SK-N-SH (cell line): ENCODE measurements at regions not wholly inside any gene's neighbourhood (a gene's known extent, or its start where the extent isn't known, plus 50 kb on each side); places are given as distances from the start of the nearest gene placed in this dataset.

Experiments
- CTCF ChIA-PET: fragments of 300-600, 350-600 bp; formaldehyde crosslinking; extraction: SDS; loops from one replicate; lab custom pipeline; 2021; lab: Yijun Ruan, JAX
- POLR2A ChIA-PET: fragments of 350-600 bp; sonication (Branson Sonifier 250); formaldehyde crosslinking; extraction: SDS; loops from one replicate; lab custom pipeline; 2020; ENCODE audit warnings: antibody characterized with exemption, inconsistent platforms; lab: Yijun Ruan, JAX
- DNase-seq: peaks from one replicate; pipeline ENCODE4 v3.0.0; 2012
- H2AFZ ChIP-seq: fragments of 200-600 bp; sonication (generic); 2 replicates; pipeline ENCODE4 v1.8.1; 2016; ENCODE audit warnings: antibody characterized with exemption, mild to moderate bottlenecking, low read depth
- H3F3A ChIP-seq: fragments of 200-600 bp; sonication (generic); replicated peaks from 2 replicates; pipeline ENCODE3; 2016; ENCODE audit warnings: antibody characterized with exemption, mild to moderate bottlenecking; ENCODE audit not compliant: insufficient read depth
- H3K27ac ChIP-seq, 2 experiments: fragments of 200-500 bp in 1 of 2; fragments of 200-600 bp in 1 of 2; sonication (Bioruptor generic) in 1 of 2; sonication (generic), shearing (Covaris generic) in 1 of 2; 2 replicates each; pipeline versions ENCODE4 v1.5.1 to v1.6.1; 2014 to 2016; ENCODE audit warnings: low read depth in 2 of 2, inconsistent platforms in 1 of 2, low read length in 1 of 2, mild to moderate bottlenecking in 1 of 2, mixed read lengths in 1 of 2
- H3K27me3 ChIP-seq: fragments of 200-600 bp; sonication (generic), shearing (Covaris generic); 2 replicates; pipeline ENCODE4 v1.6.1; 2016; ENCODE audit warnings: mixed run types; ENCODE audit not compliant: insufficient read depth
- H3K36me3 ChIP-seq, 2 experiments: fragments of 200-500 bp in 1 of 2; fragments of 200-600 bp in 1 of 2; sonication (Bioruptor generic) in 1 of 2; sonication (generic) in 1 of 2; replicated peaks in 1 of 2; 2 replicates each; pipeline versions ENCODE3 to v1.5.1; 2014 to 2016; ENCODE audit warnings: low read length in 1 of 2, mild to moderate bottlenecking in 1 of 2; ENCODE audit not compliant: insufficient read depth in 2 of 2, control insufficient read depth in 1 of 2
- H3K4me1 ChIP-seq, 2 experiments: fragments of 200-500 bp in 1 of 2; fragments of 200-600 bp in 1 of 2; sonication (Bioruptor generic) in 1 of 2; sonication (generic), shearing (Covaris generic) in 1 of 2; 2 replicates each; pipeline versions ENCODE4 v1.5.1 to v1.6.1; 2014 to 2016; ENCODE audit warnings: low read depth in 1 of 2, low read length in 1 of 2, mixed run types in 1 of 2; ENCODE audit not compliant: insufficient read depth in 2 of 2, control insufficient read depth in 1 of 2
- H3K4me2 ChIP-seq: fragments of 200-600 bp; sonication (generic), shearing (Covaris generic); 2 replicates; pipeline ENCODE4 v1.6.1; 2017; ENCODE audit warnings: mixed run types
- H3K4me3 ChIP-seq, 2 experiments: fragments of 200-500 bp in 1 of 2; fragments of 200-600 bp in 1 of 2; sonication (Bioruptor generic) in 1 of 2; sonication (generic), shearing (Covaris generic) in 1 of 2; 2 replicates each; pipeline versions ENCODE4 v1.5.1 to v1.8.1; 2014 to 2016; ENCODE audit warnings: low read depth in 2 of 2, inconsistent platforms in 1 of 2, low read length in 1 of 2, mild to moderate bottlenecking in 1 of 2, mixed read lengths in 1 of 2, moderate library complexity in 1 of 2
- H3K79me2 ChIP-seq: fragments of 200-600 bp; sonication (generic); 2 replicates; pipeline ENCODE4 v1.8.1; 2017; ENCODE audit warnings: mild to moderate bottlenecking; ENCODE audit not compliant: insufficient read depth
- H3K9ac ChIP-seq: fragments of 200-600 bp; sonication (generic); 2 replicates; pipeline ENCODE4 v1.6.1; 2017; ENCODE audit warnings: mixed run types
- H3K9me2 ChIP-seq: fragments of 200-600 bp; sonication (generic); 2 replicates; pipeline ENCODE4 v1.6.1; 2017; ENCODE audit warnings: mixed run types
- H3K9me3 ChIP-seq: fragments of 200-600 bp; sonication (generic); 2 replicates; pipeline ENCODE4 v1.6.1; 2017; ENCODE audit warnings: mixed run types, mild to moderate bottlenecking, moderate library complexity
- H4K20me1 ChIP-seq: fragments of 200-600 bp; sonication (generic); 2 replicates; pipeline ENCODE4 v1.6.1; 2017; ENCODE audit warnings: mild to moderate bottlenecking, mixed run types; ENCODE audit not compliant: insufficient read depth
- CHD2 ChIP-seq: fragments of 150-350 bp; IDR thresholded peaks from 2 replicates; pipeline ENCODE4 v1.6.1; 2018; ENCODE audit warnings: low read length; ENCODE audit not compliant: partially characterized antibody
- CTCF ChIP-seq: fragments of 200-600 bp; sonication (generic); IDR thresholded peaks from 2 replicates; pipeline ENCODE4 v1.6.1; 2017; ENCODE audit warnings: antibody characterized with exemption, mild to moderate bottlenecking, moderate library complexity
- EP300 ChIP-seq, 2 experiments: IDR thresholded peaks; 2 replicates each; pipeline versions ENCODE4 v1.4.0 to v1.6.1; 2012; ENCODE audit warnings: borderline replicate concordance in 1 of 2, low read depth in 1 of 2, low read length in 1 of 2
- FOXJ3 ChIP-seq: sonication (generic); formaldehyde crosslinking; IDR thresholded peaks from 2 replicates; pipeline ENCODE4 v1.5.1; 2020; ENCODE audit warnings: mild to moderate bottlenecking, missing genetic modification reagents
- GATA2 ChIP-seq: sonication (generic); formaldehyde crosslinking; IDR thresholded peaks from 2 replicates; pipeline ENCODE4 v1.5.0; 2020; ENCODE audit warnings: mild to moderate bottlenecking, missing genetic modification reagents
- IRF3 ChIP-seq: fragments of 150-350 bp; IDR thresholded peaks from 2 replicates; pipeline ENCODE4 v1.6.1; 2016; ENCODE audit warnings: mild to moderate bottlenecking, low read depth, low read length
- MEF2A ChIP-seq: IDR thresholded peaks from 2 replicates; pipeline ENCODE4 v1.4.0; 2012; ENCODE audit warnings: low read depth, borderline replicate concordance
- MXI1 ChIP-seq: IDR thresholded peaks from 2 replicates; pipeline ENCODE4 v1.6.1; 2012; ENCODE audit warnings: mild to moderate bottlenecking, low read depth, low read length, improper control_type of control experiment
- NFIC ChIP-seq: IDR thresholded peaks from 2 replicates; pipeline ENCODE4 v1.4.0; 2012; ENCODE audit warnings: borderline replicate concordance
- PBX3 ChIP-seq: IDR thresholded peaks from 2 replicates; pipeline ENCODE4; 2012
- RCOR1 ChIP-seq: fragments of 150-350 bp; IDR thresholded peaks from 2 replicates; pipeline ENCODE4 v1.6.1; 2017; ENCODE audit warnings: antibody characterized with exemption, low read length
- REST ChIP-seq: IDR thresholded peaks from 2 replicates; pipeline ENCODE4 v1.6.1; 2012; ENCODE audit warnings: mild to moderate bottlenecking, low read depth, low read length, moderate library complexity
- RXRA ChIP-seq: IDR thresholded peaks from 2 replicates; pipeline ENCODE4 v1.4.0; 2012; ENCODE audit warnings: low read depth, mild to moderate bottlenecking, borderline replicate concordance
- SMC3 ChIP-seq: IDR thresholded peaks from 2 replicates; pipeline ENCODE4 v1.6.1; 2012; ENCODE audit warnings: low read depth, low read length, improper control_type of control experiment
- TAF1 ChIP-seq: IDR thresholded peaks from 2 replicates; pipeline ENCODE4 v1.6.1; 2012; ENCODE audit warnings: low read depth, mild to moderate bottlenecking, low read length, moderate library complexity, borderline replicate concordance
- TCF12 ChIP-seq: IDR thresholded peaks from 2 replicates; pipeline ENCODE4 v1.4.0; 2012
- USF2 ChIP-seq: fragments of 150-350 bp; IDR thresholded peaks from 2 replicates; pipeline ENCODE4 v1.6.1; 2017; ENCODE audit warnings: antibody characterized with exemption, low read length, low read depth, borderline replicate concordance
- YY1 ChIP-seq: IDR thresholded peaks from 2 replicates; pipeline ENCODE4 v1.4.0; 2012; ENCODE audit warnings: low read depth, mild to moderate bottlenecking
- WGBS: methylation state at CpG from one replicate; pipeline ENCODE4 v1.1.6; 2017; ENCODE audit warnings: low lambda C conversion rate; 5-methylcytosine and 5-hydroxymethylcytosine counted together

- H3K9me2 ChIP-seq = no peaks in the 10 kb centered on the region
- POLR2A ChIA-PET = no interaction called here
- 0% methylated on average over 2 of the region's 2 CpGs for WGBS
Measured at GRCh38 chr14:46788994-46789393, 137.4 kb upstream of the RPL10L start.

More at GRCh38 chr14:46788994-46789393, 137.4 kb upstream of the RPL10L start:
- Histone ChIP-seq H3K36me3 (no peaks in the 10 kb centered on the region), H3K9ac (no peak overlapping the region), H2AFZ (no peak overlapping the region), H3K4me1 (no peaks in the 10 kb centered on the region), H3K4me3 (no peak overlapping the region), H4K20me1 (no peaks in the 10 kb centered on the region), H3K27ac (no peak overlapping the region), H3F3A (no peaks in the 10 kb centered on the region), H3K79me2 (no peaks in the 10 kb centered on the region), H3K27me3 (no peaks in the 10 kb centered on the region), H3K4me2 (no peak overlapping the region), H3K9me3 (no peaks in the 10 kb centered on the region)
- no peak for TF ChIP-seq REST
- TF ChIP-seq MEF2A = no peak
- no peak for TF ChIP-seq USF2
- no peak for TF ChIP-seq RCOR1
- TF ChIP-seq CHD2 = no peak
- no peak for TF ChIP-seq YY1
- TF ChIP-seq GATA2 (CRISPR knock-in tag) = no peak
- no peak for TF ChIP-seq SMC3
- TF ChIP-seq EP300 (IDR thresholded peaks at IDR 0.05; ENCODE audit: borderline replicate concordance in 1 of 2, low read depth in 1 of 2, low read length in 1 of 2) = no peak
- no peak for TF ChIP-seq TAF1
- TF ChIP-seq FOXJ3 = no peak
- no peak for TF ChIP-seq IRF3
- no peak for TF ChIP-seq NFIC
- no peak for TF ChIP-seq CTCF
- no peak for TF ChIP-seq TCF12
- no peak for TF ChIP-seq MXI1
- TF ChIP-seq RXRA = no peak
- no peak for TF ChIP-seq PBX3
- DNase-seq = no peak
- CTCF ChIA-PET = no interaction called here
